GM12878 (cell line): ENCODE measurements at regions not wholly inside any gene's neighbourhood (a gene's known extent, or its start where the extent isn't known, plus 50 kb on each side); places are given as distances from the start of the nearest gene placed in this dataset.

ENCODE experiments used
- ATAC-seq: fragments of 200-7000 bp; cut with Tn5 transposase; 3 replicates; pipeline ENCODE4 v1.9.1; 2020; ENCODE audit warnings: mild to moderate bottlenecking, moderate library complexity
- BruUV-seq: library from RNA; stranded (reverse); fragments of 400-500 nt; replicated peaks from 2 replicates; lab custom pipeline; 2021; lab: Mats Ljungman, UMichigan
- CTCF ChIA-PET: fragments of 300-600 bp; sonication (Branson Sonifier 250); formaldehyde crosslinking; extraction: SDS; loops from one replicate; lab custom pipeline; 2021; ENCODE audit warnings: inconsistent platforms; lab: Yijun Ruan, JAX
- POLR2A ChIA-PET: fragments of 350-600 bp; formaldehyde crosslinking; extraction: SDS; loops from one replicate; lab custom pipeline; 2021; ENCODE audit warnings: inconsistent platforms; lab: Charles Lee
- RAD21 ChIA-PET: fragments of 300-600 bp; sonication (Branson Sonifier 250); formaldehyde crosslinking; loops from one replicate; lab custom pipeline; 2023; ENCODE audit warnings: antibody characterized with exemption; ENCODE audit not compliant: unreplicated experiment; lab: Charles Lee
- SMC1A ChIA-PET: fragments of 300-600 bp; sonication (Branson Sonifier 250); formaldehyde crosslinking; loops from one replicate; lab custom pipeline; 2023; ENCODE audit not compliant: unreplicated experiment, uncharacterized antibody; lab: Charles Lee
- DNase-seq: peaks from one replicate; pipeline ENCODE4 v3.0.0-alpha.2; 2011; ENCODE audit warnings: low read depth, low spot score
- FAIRE-seq: peaks from 3 replicates; lab custom pipeline; 2011; peaks lifted over from hg19 to GRCh38; lab: Jason Lieb, UNC
- H2AFZ ChIP-seq: 2 replicates; pipeline ENCODE4 v1.6.0; 2011; ENCODE audit warnings: low read depth, low read length, control low read depth; ENCODE audit not compliant: control insufficient read depth
- H3K27ac ChIP-seq: 2 replicates; pipeline ENCODE4 v1.5.1; 2011; ENCODE audit warnings: control low read depth; ENCODE audit not compliant: control insufficient read depth, insufficient read depth
- H3K27me3 ChIP-seq, 2 experiments: replicated peaks in 1 of 2; 2 replicates each; pipeline versions ENCODE4 v1.6.0 to v1.6.1; 2011; ENCODE audit warnings: low read length in 1 of 2; ENCODE audit not compliant: control insufficient read depth in 2 of 2, insufficient read depth in 2 of 2
- H3K36me3 ChIP-seq, 2 experiments: 2 replicates each; pipeline ENCODE4 v1.5.1; 2011; ENCODE audit warnings: low read length in 1 of 2; ENCODE audit not compliant: control insufficient read depth in 2 of 2, insufficient read depth in 2 of 2
- H3K4me1 ChIP-seq: 2 replicates; pipeline ENCODE4 v1.6.1; 2011; ENCODE audit warnings: mild to moderate bottlenecking, low read length, moderate library complexity, mixed read lengths; ENCODE audit not compliant: control insufficient read depth, insufficient read depth
- H3K4me2 ChIP-seq: 2 replicates; pipeline ENCODE4 v1.6.0; 2011; ENCODE audit warnings: control low read depth; ENCODE audit not compliant: control insufficient read depth, insufficient read depth
- H3K4me3 ChIP-seq: fragments of 200-600 bp; sonication (generic); 2 replicates; pipeline ENCODE4 v1.5.1; 2016
- H3K79me2 ChIP-seq: 2 replicates; pipeline ENCODE4 v1.6.0; 2011; ENCODE audit warnings: low read length; ENCODE audit not compliant: control insufficient read depth, insufficient read depth
- H3K9ac ChIP-seq: 2 replicates; pipeline ENCODE4 v1.8.0; 2011; ENCODE audit warnings: low read length, control low read depth, mixed read lengths; ENCODE audit not compliant: control insufficient read depth, insufficient read depth
- H3K9me3 ChIP-seq: replicated peaks from 3 replicates; pipeline ENCODE4 v1.5.1; 2011; ENCODE audit warnings: mild to moderate bottlenecking, low read length; ENCODE audit not compliant: control insufficient read depth, insufficient read depth
- H4K20me1 ChIP-seq: 2 replicates; pipeline ENCODE4 v1.6.0; 2011; ENCODE audit not compliant: control insufficient read depth, insufficient read depth
- ESRRA ChIP-seq: IDR thresholded peaks from 2 replicates; pipeline ENCODE4 v1.6.1; 2012; ENCODE audit warnings: mild to moderate bottlenecking, low read length, improper control_type of control experiment
- NFYA ChIP-seq: IDR thresholded peaks from 2 replicates; pipeline ENCODE4 v1.6.1; 2011; ENCODE audit warnings: low read depth, mild to moderate bottlenecking, low read length, improper control_type of control experiment, borderline replicate concordance
- NR2C2 ChIP-seq: IDR thresholded peaks from 2 replicates; pipeline ENCODE4 v1.6.1; 2011; ENCODE audit warnings: borderline replicate concordance, low read depth; ENCODE audit not compliant: control insufficient read depth, insufficient read length
- NR2F1 ChIP-seq: fragments of 450-650 bp; conservative IDR thresholded peaks from 2 replicates; pipeline ENCODE4 v1.6.1; 2017; ENCODE audit warnings: mild to moderate bottlenecking
- NRF1 ChIP-seq: conservative IDR thresholded peaks from 2 replicates; pipeline ENCODE4 v1.6.1; 2011; ENCODE audit warnings: mild to moderate bottlenecking, low read depth, low read length, improper control_type of control experiment
- POLR2AphosphoS2 ChIP-seq: IDR thresholded peaks from 2 replicates; pipeline ENCODE4 v1.6.1; 2011; ENCODE audit warnings: low read depth, mild to moderate bottlenecking, low read length, improper control_type of control experiment, moderate library complexity
- RAD51 ChIP-seq: fragments of 450-650 bp; IDR thresholded peaks from 2 replicates; pipeline ENCODE4 v1.6.1; 2016; ENCODE audit warnings: moderate library complexity, mild to moderate bottlenecking, inconsistent platforms
- SPI1 ChIP-seq: IDR thresholded peaks from 2 replicates; pipeline ENCODE4 v1.6.1; 2011; ENCODE audit warnings: low read depth, mild to moderate bottlenecking, low read length, moderate library complexity, borderline replicate concordance; ENCODE audit not compliant: insufficient read depth
- SUZ12 ChIP-seq: fragments of 200-600 bp; sonication (generic); IDR thresholded peaks from one replicate; pipeline ENCODE4 v1.6.1; 2018; ENCODE audit warnings: antibody characterized with exemption, mild to moderate bottlenecking; ENCODE audit not compliant: unreplicated experiment
- TAF1 ChIP-seq: IDR thresholded peaks from 2 replicates; pipeline ENCODE4 v1.6.1; 2011; ENCODE audit warnings: mild to moderate bottlenecking, low read depth, low read length, borderline replicate concordance
- TCF7 ChIP-seq: IDR thresholded peaks from 2 replicates; pipeline ENCODE4 v1.6.1; 2014; ENCODE audit warnings: antibody characterized with exemption, borderline replicate concordance
- WGBS: methylation state at CpG from one replicate; pipeline ENCODE4 v1.1.6; 2016; ENCODE audit warnings: low lambda C conversion rate; ENCODE audit not compliant: insufficient replicate concordance, insufficient coverage; ENCODE audit errors: missing lambda C conversion rate; 5-methylcytosine and 5-hydroxymethylcytosine counted together
- in situ Hi-C: fragments of 300-500 bp; cut with MboI; formaldehyde crosslinking; loops from 9 replicates; pipeline ENCODE4 v1.14.3; 2018; ENCODE audit warnings: mixed read lengths
- intact Hi-C: fragments of 100-400 bp; cut with micrococcal nuclease; formaldehyde crosslinking; loops from one replicate; pipeline ENCODE4 v1.14.2; 2022; ENCODE audit not compliant: unreplicated experiment
- TF ChIP-seq, protein P1 (sequence below): IDR thresholded peaks from 2 replicates; pipeline ENCODE4 v1.6.1; 2011; ENCODE audit warnings: mild to moderate bottlenecking, low read depth, low read length, moderate library complexity; ENCODE audit not compliant: insufficient replicate concordance
- TF ChIP-seq, protein P2 (sequence below): fragments of 450-650 bp; IDR thresholded peaks from 2 replicates; pipeline ENCODE4 v1.6.1; 2014; ENCODE audit warnings: mild to moderate bottlenecking
- TF ChIP-seq, protein P3 (sequence below): fragments of 150-350 bp; IDR thresholded peaks from 2 replicates; pipeline ENCODE4 v1.6.1; 2016; ENCODE audit warnings: low read depth, low read length

DNA sequence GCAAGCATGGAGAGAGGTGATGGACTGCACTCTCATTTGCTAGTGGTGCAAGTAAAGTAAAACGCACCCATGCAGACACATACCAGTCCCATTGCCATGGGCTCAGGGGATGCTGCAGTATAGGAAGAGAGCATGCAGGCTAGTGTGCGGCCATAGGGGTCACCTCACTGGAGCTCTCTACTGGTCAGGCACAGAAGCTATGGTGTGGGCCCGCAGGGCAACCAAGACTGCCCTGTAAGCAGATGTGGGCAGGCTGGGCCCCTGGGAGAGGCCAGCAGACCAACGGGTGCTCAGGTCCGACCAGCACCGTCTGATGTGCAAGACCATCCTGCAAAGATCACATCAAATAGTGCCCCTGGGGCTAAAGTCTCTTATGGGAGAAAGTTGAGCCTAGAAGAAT lies 290.7 kb downstream of the HTR1B start:
- intact Hi-C loops: no loop called here
- Histone ChIP-seq H2AFZ (no peak overlapping the region), H3K4me1 (no peaks in the 10 kb centered on the region), H3K9ac (no peak overlapping the region), H3K4me2 (no peak overlapping the region), H3K79me2 (no peaks in the 10 kb centered on the region), H3K27ac (no peak overlapping the region), H3K36me3 (no peaks in the 10 kb centered on the region), H4K20me1 (no peaks in the 10 kb centered on the region), H3K4me3 (no peak overlapping the region), H3K27me3 (no peaks in the 10 kb centered on the region), H3K9me3 (no peaks in the 10 kb centered on the region)
- ChIA-PET SMC1A (interaction anchor here (0.9 to 1.8 kb wide), 2 partner anchors 286 to 297 kb away, joined by 3 to 17 read pairs; no protein-coding TSS in a partner anchor), POLR2A (no interaction called here), RAD21 (interaction anchor here (1.2 to 1.3 kb wide), 2 partner anchors 10 to 288 kb away, joined by 3 read pairs; no protein-coding TSS in a partner anchor), CTCF (interaction anchor here (0.7 to 3.4 kb wide), 4 partner anchors 11 to 284 kb away, joined by 3 to 31 read pairs (median 4); no protein-coding TSS in a partner anchor)
- WGBS: 29% methylated on average over 6 of the region's 6 CpGs
- no peak for FAIRE-seq
- in situ Hi-C loops: no loop called here
- DNase-seq: no peak
- BruUV-seq: no TSS peak
- TF ChIP-seq NR2C2 (no peak), NR2F1 (no peak), SUZ12 (no peak), NFYA (no peak), TCF7 (no peak)
- TF ChIP-seq, protein P1, sequence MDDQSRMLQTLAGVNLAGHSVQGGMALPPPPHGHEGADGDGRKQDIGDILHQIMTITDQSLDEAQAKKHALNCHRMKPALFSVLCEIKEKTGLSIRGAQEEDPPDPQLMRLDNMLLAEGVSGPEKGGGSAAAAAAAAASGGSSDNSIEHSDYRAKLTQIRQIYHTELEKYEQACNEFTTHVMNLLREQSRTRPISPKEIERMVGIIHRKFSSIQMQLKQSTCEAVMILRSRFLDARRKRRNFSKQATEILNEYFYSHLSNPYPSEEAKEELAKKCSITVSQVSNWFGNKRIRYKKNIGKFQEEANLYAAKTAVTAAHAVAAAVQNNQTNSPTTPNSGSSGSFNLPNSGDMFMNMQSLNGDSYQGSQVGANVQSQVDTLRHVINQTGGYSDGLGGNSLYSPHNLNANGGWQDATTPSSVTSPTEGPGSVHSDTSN: no peak
- ATAC-seq: no peak

DNA sequence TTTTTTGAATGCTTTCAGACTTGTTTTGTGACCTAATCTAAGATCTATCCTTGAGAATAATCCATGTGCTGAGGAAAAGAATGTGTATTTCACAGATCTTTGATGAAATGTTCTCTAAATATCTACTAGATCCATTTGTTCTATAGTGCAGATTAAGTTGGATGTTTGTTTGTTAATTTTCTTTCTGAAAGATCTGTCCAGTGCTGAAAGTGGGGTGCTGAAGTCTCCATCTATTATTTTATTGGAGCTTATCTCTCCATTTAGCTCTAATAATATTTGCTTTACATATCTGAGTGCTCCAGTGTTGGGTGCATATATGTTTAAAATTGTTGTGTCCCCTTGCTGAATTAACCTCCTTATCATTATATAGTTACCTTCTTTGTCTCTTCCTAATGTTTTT lies 303.6 kb downstream of the HTR1B start:
- ATAC-seq (no peak), FAIRE-seq (no peak), DNase-seq (no peak)
- Histone ChIP-seq H2AFZ (no peak overlapping the region), H3K36me3 (no peaks in the 10 kb centered on the region), H3K4me1 (no peaks in the 10 kb centered on the region), H3K9ac (no peak overlapping the region), H3K79me2 (no peaks in the 10 kb centered on the region), H4K20me1 (no peaks in the 10 kb centered on the region), H3K27me3 (no peaks in the 10 kb centered on the region), H3K9me3 (no peaks in the 10 kb centered on the region), H3K27ac (no peak overlapping the region), H3K4me3 (no peak overlapping the region), H3K4me2 (no peak overlapping the region)
- RAD21 ChIA-PET: no interaction called here
- POLR2A ChIA-PET: no interaction called here
- intact Hi-C loops: no loop called here
- BruUV-seq: no TSS peak
- SMC1A ChIA-PET: no interaction called here
- CTCF ChIA-PET: interaction anchor here (1.1 kb wide), 1 partner anchor 14 kb away, joined by 3 read pairs; no protein-coding TSS in a partner anchor
- in situ Hi-C loops: no loop called here
- TF ChIP-seq ESRRA: no peak
- TF ChIP-seq NRF1: no peak
- TF ChIP-seq, protein P2, sequence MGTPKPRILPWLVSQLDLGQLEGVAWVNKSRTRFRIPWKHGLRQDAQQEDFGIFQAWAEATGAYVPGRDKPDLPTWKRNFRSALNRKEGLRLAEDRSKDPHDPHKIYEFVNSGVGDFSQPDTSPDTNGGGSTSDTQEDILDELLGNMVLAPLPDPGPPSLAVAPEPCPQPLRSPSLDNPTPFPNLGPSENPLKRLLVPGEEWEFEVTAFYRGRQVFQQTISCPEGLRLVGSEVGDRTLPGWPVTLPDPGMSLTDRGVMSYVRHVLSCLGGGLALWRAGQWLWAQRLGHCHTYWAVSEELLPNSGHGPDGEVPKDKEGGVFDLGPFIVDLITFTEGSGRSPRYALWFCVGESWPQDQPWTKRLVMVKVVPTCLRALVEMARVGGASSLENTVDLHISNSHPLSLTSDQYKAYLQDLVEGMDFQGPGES: no peak
- no peak for TF ChIP-seq RAD51
- TF ChIP-seq, protein P3, sequence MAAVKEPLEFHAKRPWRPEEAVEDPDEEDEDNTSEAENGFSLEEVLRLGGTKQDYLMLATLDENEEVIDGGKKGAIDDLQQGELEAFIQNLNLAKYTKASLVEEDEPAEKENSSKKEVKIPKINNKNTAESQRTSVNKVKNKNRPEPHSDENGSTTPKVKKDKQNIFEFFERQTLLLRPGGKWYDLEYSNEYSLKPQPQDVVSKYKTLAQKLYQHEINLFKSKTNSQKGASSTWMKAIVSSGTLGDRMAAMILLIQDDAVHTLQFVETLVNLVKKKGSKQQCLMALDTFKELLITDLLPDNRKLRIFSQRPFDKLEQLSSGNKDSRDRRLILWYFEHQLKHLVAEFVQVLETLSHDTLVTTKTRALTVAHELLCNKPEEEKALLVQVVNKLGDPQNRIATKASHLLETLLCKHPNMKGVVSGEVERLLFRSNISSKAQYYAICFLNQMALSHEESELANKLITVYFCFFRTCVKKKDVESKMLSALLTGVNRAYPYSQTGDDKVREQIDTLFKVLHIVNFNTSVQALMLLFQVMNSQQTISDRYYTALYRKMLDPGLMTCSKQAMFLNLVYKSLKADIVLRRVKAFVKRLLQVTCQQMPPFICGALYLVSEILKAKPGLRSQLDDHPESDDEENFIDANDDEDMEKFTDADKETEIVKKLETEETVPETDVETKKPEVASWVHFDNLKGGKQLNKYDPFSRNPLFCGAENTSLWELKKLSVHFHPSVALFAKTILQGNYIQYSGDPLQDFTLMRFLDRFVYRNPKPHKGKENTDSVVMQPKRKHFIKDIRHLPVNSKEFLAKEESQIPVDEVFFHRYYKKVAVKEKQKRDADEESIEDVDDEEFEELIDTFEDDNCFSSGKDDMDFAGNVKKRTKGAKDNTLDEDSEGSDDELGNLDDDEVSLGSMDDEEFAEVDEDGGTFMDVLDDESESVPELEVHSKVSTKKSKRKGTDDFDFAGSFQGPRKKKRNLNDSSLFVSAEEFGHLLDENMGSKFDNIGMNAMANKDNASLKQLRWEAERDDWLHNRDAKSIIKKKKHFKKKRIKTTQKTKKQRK: no peak
- no peak for TF ChIP-seq SPI1
- TF ChIP-seq TAF1: no peak
- no peak for TF ChIP-seq POLR2AphosphoS2
